Gastroesophageal sphincter (tissue), 3 donors: ENCODE measurements at regions not wholly inside any gene's neighbourhood (a gene's known extent, or its start where the extent isn't known, plus 50 kb on each side); places are given as distances from the start of the nearest gene placed in this dataset.

Experiments
- CTCF ChIP-seq, 4 experiments: fragments of 200-600 bp in 2 of 4; fragments of 450-650 bp in 2 of 4; sonication (generic) in 1 of 4; IDR thresholded peaks; one replicate each; pipeline ENCODE4 v1.5.1; 2017 to 2019; ENCODE audit warnings: antibody characterized with exemption in 4 of 4, mild to moderate bottlenecking in 2 of 4, moderate library complexity in 2 of 4
- POLR2AphosphoS5 ChIP-seq: sonication (generic); formaldehyde crosslinking; IDR thresholded peaks from one replicate; pipeline ENCODE4 v1.6.1; 2017; ENCODE audit warnings: antibody characterized with exemption

- no peak for TF ChIP-seq POLR2AphosphoS5
- no peak for TF ChIP-seq CTCF (IDR thresholded peaks at IDR 0.05)
These were observed 410.4 kb upstream of the KLF4 start for GRCh38 chr9:107899961-107900330.
